Sigmoid colon (tissue), 4 donors: ENCODE measurements at regions not wholly inside any gene's neighbourhood (a gene's known extent, or its start where the extent isn't known, plus 50 kb on each side); places are given as distances from the start of the nearest gene placed in this dataset.

Experiments
- EP300 ChIP-seq, 4 donors: sonication (generic); formaldehyde crosslinking; IDR thresholded peaks; one replicate each; pipeline ENCODE4 v1.6.1; 2017; ENCODE audit warnings: antibody characterized with exemption in 4 of 4
- POLR2A ChIP-seq, 2 donors: fragments of 450-650 bp; IDR thresholded peaks; one replicate each; pipeline ENCODE4 v1.6.1; 2016; ENCODE audit warnings: antibody characterized with exemption in 2 of 2, mild to moderate bottlenecking in 2 of 2, moderate library complexity in 2 of 2
- POLR2AphosphoS5 ChIP-seq, 4 donors: sonication (generic); formaldehyde crosslinking; IDR thresholded peaks; one replicate each; pipeline ENCODE4 v1.6.1; 2017; ENCODE audit warnings: antibody characterized with exemption in 4 of 4
- TF ChIP-seq, protein P1 (sequence below), 4 experiments: fragments of 450-650 bp in 3 of 4; fragments of 200-600 bp in 1 of 4; IDR thresholded peaks; one replicate each; pipeline ENCODE4 v1.5.1; 2016 to 2019; ENCODE audit warnings: antibody characterized with exemption in 4 of 4, mild to moderate bottlenecking in 3 of 4, moderate library complexity in 2 of 4

DNA sequence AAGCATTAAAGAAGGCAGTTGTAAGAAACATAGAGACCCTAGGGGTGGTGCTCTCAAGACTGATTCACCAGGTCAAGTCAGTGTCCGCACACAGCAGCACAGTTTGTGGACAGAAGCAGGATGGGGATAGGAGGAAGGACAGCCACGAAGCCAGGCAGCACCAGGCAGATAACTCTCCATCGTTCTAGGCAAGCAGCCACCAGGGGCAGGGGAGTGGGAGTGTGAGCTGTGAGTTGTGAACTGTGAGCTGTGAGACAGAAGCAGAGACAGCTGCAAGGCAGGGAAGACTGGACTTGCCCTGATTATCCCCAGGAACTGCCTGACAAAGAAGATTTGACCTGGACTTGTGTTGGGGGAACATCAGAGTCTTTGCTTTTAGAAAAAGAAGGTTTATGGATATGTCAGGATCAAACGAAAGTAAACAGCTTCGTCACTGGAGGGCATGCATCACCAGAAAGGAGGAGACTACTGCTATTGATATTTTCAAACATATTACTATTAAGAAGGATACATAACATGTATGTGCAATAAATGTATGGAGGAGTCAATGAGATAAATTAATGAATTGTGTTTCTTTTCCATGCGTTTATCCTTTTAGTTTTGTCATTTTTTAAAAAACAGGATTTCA, 286.1 kb downstream of the IRS2 start:
- TF ChIP-seq, protein P1, sequence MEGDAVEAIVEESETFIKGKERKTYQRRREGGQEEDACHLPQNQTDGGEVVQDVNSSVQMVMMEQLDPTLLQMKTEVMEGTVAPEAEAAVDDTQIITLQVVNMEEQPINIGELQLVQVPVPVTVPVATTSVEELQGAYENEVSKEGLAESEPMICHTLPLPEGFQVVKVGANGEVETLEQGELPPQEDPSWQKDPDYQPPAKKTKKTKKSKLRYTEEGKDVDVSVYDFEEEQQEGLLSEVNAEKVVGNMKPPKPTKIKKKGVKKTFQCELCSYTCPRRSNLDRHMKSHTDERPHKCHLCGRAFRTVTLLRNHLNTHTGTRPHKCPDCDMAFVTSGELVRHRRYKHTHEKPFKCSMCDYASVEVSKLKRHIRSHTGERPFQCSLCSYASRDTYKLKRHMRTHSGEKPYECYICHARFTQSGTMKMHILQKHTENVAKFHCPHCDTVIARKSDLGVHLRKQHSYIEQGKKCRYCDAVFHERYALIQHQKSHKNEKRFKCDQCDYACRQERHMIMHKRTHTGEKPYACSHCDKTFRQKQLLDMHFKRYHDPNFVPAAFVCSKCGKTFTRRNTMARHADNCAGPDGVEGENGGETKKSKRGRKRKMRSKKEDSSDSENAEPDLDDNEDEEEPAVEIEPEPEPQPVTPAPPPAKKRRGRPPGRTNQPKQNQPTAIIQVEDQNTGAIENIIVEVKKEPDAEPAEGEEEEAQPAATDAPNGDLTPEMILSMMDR (IDR thresholded peaks at IDR 0.05): no peak
- TF ChIP-seq EP300 (IDR thresholded peaks at IDR 0.05) (no peak), POLR2AphosphoS5 (IDR thresholded peaks at IDR 0.05) (no peak), POLR2A (IDR thresholded peaks at IDR 0.05) (no peak)
